Lower lobe of right lung (tissue), 2 donors: ENCODE measurements at regions not wholly inside any gene's neighbourhood (a gene's known extent, or its start where the extent isn't known, plus 50 kb on each side); places are given as distances from the start of the nearest gene placed in this dataset.
"Not testable (repeated sequence)": the region's sequence is repeated elsewhere in the genome, so short reads cannot be mapped to it uniquely, and the experiment has no call there.

Source experiments
- ATAC-seq, 2 donors: fragments of 200-7000 bp; cut with Tn5 transposase; one replicate each; pipeline ENCODE4 v1.9.1; 2020 to 2022; ENCODE audit warnings: mild to moderate bottlenecking in 2 of 2, moderate library complexity in 2 of 2
- DNase-seq: peaks from one replicate; pipeline ENCODE4 v3.0.0-alpha.2; 2020
- H3K27ac ChIP-seq: fragments of 200-600 bp; one replicate; pipeline ENCODE4 v1.8.0; 2022
- H3K27me3 ChIP-seq: fragments of 200-600 bp; one replicate; pipeline ENCODE4 v1.8.0; 2022; ENCODE audit warnings: low read depth
- H3K36me3 ChIP-seq: fragments of 200-600 bp; one replicate; pipeline ENCODE4 v1.8.0; 2022; ENCODE audit warnings: mild to moderate bottlenecking
- H3K4me1 ChIP-seq: fragments of 200-600 bp; one replicate; pipeline ENCODE4 v1.8.0; 2022
- H3K4me3 ChIP-seq: fragments of 200-600 bp; one replicate; pipeline ENCODE4 v1.8.0; 2022; ENCODE audit warnings: mild to moderate bottlenecking
- H3K9me3 ChIP-seq: fragments of 200-600 bp; one replicate; pipeline ENCODE4 v1.8.0; 2022
- intact Hi-C: fragments of 100-400 bp; cut with DNase I; formaldehyde crosslinking; loops from one replicate; pipeline ENCODE4 v1.11.0; 2022
- TF ChIP-seq, protein P1 (sequence below): fragments of 200-600 bp; IDR thresholded peaks from one replicate; pipeline ENCODE4 v1.8.0; 2022; ENCODE audit warnings: antibody characterized with exemption, mild to moderate bottlenecking
- donor health status: DM: no; HTN: yes; CAD: no; lungs with severe emphysema.

- Histone ChIP-seq H3K27me3 (no peaks in the 10 kb centered on the region), H3K4me3 (no peak overlapping the region), H3K27ac (no peak overlapping the region), H3K36me3 (no peaks in the 10 kb centered on the region), H3K4me1 (no peaks in the 10 kb centered on the region), H3K9me3 (no peaks in the 10 kb centered on the region)
- no peak for ATAC-seq
- TF ChIP-seq, protein P1, sequence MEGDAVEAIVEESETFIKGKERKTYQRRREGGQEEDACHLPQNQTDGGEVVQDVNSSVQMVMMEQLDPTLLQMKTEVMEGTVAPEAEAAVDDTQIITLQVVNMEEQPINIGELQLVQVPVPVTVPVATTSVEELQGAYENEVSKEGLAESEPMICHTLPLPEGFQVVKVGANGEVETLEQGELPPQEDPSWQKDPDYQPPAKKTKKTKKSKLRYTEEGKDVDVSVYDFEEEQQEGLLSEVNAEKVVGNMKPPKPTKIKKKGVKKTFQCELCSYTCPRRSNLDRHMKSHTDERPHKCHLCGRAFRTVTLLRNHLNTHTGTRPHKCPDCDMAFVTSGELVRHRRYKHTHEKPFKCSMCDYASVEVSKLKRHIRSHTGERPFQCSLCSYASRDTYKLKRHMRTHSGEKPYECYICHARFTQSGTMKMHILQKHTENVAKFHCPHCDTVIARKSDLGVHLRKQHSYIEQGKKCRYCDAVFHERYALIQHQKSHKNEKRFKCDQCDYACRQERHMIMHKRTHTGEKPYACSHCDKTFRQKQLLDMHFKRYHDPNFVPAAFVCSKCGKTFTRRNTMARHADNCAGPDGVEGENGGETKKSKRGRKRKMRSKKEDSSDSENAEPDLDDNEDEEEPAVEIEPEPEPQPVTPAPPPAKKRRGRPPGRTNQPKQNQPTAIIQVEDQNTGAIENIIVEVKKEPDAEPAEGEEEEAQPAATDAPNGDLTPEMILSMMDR: no peak
- intact Hi-C loops: no loop called here
- no peak for DNase-seq
These were observed 748.6 kb upstream of the SPRY2 start for GRCh38 chr13:81089371-81090157.

DNA sequence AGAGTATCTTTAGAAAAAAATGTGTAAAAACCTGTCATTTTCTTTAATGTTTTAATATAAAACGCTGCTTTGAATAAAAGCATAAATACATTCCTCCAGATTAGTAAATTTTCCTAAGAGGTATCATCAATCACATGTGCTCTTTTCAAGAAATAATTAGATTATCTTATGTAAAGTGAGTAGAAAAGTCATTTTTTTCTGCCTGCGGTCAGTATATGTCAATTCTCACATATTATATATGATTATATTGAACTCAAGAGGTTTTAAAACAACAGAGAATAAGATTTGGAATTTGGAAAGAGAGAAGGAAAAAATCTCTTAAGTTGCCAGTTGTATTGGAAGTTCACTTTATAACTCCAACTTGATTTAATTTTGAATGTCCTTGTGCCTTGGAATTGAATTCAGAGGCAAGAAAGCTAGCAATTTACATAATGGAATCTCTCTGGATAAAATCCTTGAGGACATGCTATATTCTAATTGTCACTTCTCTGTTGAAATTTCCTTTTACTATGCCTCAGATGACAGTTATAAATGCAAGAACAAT lies 740.1 kb upstream of the SPRY2 start:
- ATAC-seq (no peak), DNase-seq (no peak)
- Histone ChIP-seq H3K4me3 (no peak overlapping the region), H3K9me3 (no peaks in the 10 kb centered on the region), H3K36me3 (no peaks in the 10 kb centered on the region), H3K4me1 (no peaks in the 10 kb centered on the region), H3K27me3 (no peaks in the 10 kb centered on the region), H3K27ac (no peak overlapping the region)
- TF ChIP-seq, protein P1: no peak
- intact Hi-C loops: no loop called here

- no peaks in the 10 kb centered on the region for H3K36me3 ChIP-seq
- no peak for DNase-seq
- no peak overlapping the region for H3K27ac ChIP-seq
- H3K27me3 ChIP-seq: no peaks in the 10 kb centered on the region
- no peaks in the 10 kb centered on the region for H3K4me1 ChIP-seq
- no peak overlapping the region for H3K4me3 ChIP-seq
- no peak for ATAC-seq
- TF ChIP-seq, protein P1: no peak
- no peaks in the 10 kb centered on the region for H3K9me3 ChIP-seq
- intact Hi-C loops: no loop called here
These were observed 737.1 kb upstream of the SPRY2 start for GRCh38 chr13:81078048-81078447.

- H3K4me1 ChIP-seq, H3K27me3 ChIP-seq, intact Hi-C loops, H3K36me3 ChIP-seq, H3K27ac ChIP-seq, ATAC-seq, H3K9me3 ChIP-seq, H3K4me3 ChIP-seq, DNase-seq: not testable (repeated sequence)
These were observed 728.9 kb upstream of the SPRY2 start for GRCh38 chr13:81069822-81070221.

GRCh38 chr13:81058916-81059290 lies 718.0 kb upstream of the SPRY2 start:
- Histone ChIP-seq H3K4me1 (no peaks in the 10 kb centered on the region), H3K27me3 (no peaks in the 10 kb centered on the region), H3K4me3 (no peak overlapping the region), H3K9me3 (no peaks in the 10 kb centered on the region), H3K36me3 (no peaks in the 10 kb centered on the region), H3K27ac (no peak overlapping the region)
- no peak for DNase-seq
- TF ChIP-seq, protein P1: no peak
- ATAC-seq: no peak
- intact Hi-C loops: no loop called here

DNA sequence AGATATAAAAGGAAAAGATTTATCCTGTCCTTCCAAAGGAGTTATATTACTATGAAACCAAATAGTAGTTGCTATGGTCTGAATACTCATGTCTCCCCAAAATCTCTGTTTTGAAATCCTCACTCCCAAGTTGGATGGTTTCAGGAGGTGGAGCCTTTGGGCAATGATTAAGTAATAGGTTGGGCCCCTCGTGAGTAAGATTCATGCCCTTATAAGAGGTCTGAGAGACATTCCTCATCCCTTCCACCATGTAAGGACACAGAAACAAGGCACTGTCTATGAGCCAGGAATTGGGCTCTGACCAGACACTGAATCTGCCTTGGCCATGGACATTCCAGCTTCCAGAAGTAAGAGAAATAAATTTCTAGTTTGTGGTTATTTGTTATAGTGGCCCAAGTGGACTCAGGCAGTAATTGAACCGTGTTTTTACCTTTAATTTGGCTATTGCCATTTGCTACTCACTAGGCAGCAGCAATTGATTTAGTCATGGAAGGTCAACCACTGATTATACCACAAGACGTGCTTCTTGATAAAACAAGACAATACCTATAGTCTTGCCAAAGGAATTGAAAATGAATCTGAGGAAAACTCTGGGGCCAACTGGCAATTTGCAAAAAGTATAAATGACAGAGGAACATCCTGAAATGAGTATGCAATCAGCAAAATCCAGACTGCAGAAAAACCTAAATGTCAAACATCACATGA lies 717.4 kb upstream of the SPRY2 start:
- intact Hi-C loops: no loop called here
- TF ChIP-seq, protein P1: no peak

More for the DNA sequence above, 717.4 kb upstream of the SPRY2 start:
- DNase-seq: no peak
- Histone ChIP-seq H3K4me1 (no peaks in the 10 kb centered on the region), H3K4me3 (no peak overlapping the region), H3K27ac (no peak overlapping the region), H3K27me3 (no peaks in the 10 kb centered on the region), H3K36me3 (no peaks in the 10 kb centered on the region), H3K9me3 (no peaks in the 10 kb centered on the region)
- ATAC-seq: no peak
